SK-N-DZ (cell line): ENCODE measurements at regions not wholly inside any gene's neighbourhood (a gene's known extent, or its start where the extent isn't known, plus 50 kb on each side); places are given as distances from the start of the nearest gene placed in this dataset.

Experiments
- DNase-seq: peaks from one replicate; pipeline ENCODE4 v3.0.0-alpha.2; 2015; ENCODE audit warnings: low spot score

DNA sequence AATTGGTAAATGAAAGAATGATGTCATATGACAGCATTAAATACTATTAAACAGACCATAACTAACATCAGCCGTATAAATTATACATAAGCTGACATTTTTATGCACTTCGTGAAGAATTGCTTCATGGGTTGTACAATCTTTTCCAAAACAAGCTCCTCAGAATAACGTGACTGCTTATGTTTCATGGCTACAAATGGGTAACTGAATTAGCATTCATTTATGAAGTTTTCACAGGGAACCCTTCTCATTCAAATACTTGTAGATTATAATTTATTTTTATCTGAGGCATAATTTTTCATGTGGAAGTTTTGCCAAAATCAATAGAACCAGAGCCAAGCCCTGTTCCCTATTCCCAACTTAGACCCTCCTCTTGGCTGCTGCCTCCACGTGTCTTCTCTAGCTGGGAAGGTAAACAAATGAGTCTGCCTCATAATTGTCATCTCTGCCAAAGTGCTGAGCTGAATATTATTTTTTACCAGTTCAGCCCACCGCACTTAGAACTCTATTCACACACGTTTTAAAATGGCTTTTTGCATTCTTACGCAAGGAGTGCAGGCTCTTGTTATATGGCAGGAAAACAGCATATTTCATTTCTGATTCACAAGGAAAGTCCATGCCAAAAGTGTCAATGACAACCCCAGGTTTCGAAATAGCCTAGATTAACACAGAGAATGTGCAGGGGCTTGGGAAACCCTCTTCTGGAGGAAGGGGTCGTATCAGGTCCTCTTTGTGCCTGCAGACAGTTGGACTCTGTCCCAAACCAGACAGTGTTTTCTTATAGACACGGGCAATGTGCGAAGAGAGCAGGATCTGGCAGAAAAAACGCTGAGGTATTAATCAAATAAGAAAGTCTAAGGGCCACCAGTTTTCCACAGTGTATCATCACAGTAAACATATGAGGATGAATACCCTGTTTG lies 370.7 kb upstream of the MGMT start:
- DNase-seq, result no peak

DNA sequence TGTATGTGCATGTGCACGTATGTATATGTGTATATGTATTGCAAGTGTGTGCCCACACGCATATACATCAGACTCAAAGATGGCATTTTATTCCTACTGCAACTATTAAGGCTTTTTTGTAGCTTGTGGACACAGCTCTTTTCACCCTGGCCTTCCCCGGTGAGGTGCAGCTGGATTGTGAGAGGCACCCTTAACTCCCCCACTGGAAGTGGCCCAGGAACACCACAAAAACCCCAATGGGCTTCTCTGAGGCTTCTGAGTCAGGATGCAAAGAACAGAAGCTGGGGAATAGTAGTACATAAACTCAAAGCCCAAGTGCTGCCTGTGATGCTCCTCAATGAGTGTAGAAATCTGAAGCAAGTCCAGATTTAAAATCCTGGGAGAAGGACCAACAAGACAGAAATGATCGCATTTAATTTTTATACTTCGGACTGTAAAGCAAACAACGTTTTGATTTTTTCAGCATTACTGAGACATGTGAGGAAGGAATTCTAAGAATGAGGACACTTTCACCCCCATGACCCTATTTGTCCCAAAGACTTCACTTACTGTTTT lies 369.2 kb upstream of the MGMT start:
- no peak for DNase-seq

DNA sequence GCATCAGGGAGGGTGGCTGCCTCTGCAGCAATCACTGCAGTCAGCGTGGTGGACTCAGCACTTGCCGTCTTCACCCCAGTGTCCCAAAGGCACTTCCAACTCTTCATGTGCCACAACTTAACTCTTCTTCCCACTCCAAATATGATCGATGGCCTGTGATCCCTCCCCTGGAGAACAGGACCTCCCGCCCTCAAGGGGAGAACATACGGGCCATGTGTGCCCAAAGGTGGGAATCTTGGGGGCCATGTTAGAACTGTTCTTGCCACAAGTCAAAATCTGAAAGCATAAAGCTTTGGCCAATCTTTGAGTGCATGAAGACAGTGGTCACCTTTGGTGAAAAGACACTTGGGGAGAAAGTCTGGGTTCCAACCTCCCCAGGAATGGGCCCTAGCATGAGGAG lies 368.5 kb upstream of the MGMT start:
- no peak for DNase-seq

DNA sequence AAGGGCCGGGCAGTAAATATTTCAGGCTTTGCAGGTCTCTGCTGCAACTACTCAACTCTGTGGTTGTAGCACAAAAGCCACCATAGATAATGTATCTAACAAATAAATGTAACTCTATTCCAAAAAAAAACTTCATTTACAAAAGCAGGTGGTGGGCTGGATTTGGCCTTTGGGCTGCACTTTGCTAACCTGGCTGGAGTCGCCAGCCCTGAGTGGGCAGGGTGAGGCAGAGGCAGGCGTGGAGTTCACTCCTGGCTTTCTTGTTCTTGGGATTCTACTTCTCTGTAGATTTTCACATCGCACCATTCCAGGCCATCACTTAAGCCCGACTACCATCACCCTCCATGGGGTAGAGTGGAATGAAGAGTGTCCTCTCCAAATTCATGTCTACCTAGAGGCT lies 367.6 kb upstream of the MGMT start:
- DNase-seq, result no peak

DNA sequence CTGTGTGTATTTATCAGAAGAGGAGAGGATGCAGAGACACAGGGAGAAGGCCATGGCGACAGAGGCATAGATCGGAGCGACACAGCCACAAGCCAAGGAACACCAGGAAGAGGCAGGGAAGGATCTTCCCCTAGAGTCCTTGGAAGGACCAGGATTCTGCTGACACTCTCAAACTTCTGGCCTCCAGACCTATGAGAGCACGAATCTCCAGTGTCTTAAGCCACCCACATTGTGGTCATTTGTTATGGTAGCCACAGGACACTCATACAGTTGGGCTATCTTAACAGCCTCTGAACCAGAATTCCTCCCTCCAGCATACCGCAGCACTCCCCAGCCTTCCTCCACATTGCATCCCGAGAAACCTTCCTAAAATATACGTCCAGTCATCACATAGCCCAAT lies 367.0 kb upstream of the MGMT start:
- no peak for DNase-seq

DNA sequence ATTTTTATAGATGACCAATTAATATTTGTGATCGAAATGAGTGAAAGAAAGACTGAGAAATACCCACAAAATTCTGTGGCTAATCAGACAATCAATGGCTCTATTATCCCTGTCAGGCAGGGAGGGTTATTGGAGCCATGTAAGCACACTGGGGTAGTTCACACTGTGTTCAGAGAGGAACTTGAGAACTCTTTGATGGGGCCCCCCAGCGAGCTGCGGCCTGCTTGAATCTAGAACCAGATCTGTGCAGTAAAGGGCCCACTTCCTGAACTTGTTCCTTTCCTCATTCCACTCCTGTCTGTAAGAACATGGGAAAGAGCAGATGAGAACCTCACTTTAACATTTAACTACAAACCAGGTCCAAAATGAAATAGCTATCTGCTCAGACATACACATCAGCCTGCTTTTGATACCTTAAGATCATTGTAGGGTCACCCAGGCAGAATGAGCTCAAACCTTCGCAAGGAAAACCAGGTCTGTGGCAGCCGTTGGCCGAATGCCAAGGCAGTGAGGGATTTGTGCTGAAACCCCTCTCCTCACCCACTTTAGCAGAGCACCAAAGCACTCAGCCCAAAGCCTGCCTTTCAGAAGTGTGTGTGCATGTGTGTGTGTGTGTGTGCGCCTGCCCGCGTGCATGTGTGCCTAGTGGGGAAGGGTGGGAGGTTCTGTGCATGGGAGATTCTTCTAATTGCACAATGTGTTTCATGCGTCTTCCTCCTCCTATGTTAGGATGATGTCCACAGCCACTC lies 365.6 kb upstream of the MGMT start:
- no peak for DNase-seq

DNA sequence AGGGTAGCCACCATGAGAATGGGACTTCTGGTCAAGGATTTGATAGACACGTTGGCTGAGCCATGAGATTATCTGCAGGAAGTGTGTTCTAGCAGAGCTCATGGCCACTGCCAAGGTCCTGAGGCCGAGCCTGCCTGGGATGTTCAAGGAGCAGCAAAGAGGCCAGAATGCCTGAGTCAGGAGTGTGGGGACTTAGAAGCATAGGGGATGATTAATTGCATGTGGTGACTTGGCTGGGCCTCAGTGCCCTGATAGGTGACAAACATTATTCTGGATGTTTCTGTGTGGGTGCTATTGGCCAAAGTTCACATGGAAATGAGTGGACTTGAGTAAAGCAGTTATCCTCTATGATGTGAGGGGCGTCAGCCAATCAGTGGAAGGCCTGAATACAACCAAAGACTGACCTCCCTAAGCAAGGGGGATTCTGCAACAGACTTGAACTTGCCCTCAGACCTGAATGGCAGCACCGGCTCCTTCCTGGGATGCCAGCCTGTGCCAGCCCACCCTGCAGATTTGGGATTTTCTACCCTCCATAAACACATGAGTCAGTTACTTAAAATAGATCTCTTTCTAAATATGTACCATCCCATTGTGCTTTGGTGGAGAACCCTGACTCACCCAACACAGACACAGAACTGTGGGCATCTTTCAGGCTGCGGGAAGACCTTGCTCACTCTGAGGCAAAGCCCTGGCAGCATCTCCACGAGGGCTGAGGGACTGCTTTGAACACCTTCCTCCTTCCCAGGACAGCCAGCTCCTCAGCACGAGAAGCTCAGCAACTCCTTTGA lies 363.9 kb upstream of the MGMT start:
- no peak for DNase-seq

DNA sequence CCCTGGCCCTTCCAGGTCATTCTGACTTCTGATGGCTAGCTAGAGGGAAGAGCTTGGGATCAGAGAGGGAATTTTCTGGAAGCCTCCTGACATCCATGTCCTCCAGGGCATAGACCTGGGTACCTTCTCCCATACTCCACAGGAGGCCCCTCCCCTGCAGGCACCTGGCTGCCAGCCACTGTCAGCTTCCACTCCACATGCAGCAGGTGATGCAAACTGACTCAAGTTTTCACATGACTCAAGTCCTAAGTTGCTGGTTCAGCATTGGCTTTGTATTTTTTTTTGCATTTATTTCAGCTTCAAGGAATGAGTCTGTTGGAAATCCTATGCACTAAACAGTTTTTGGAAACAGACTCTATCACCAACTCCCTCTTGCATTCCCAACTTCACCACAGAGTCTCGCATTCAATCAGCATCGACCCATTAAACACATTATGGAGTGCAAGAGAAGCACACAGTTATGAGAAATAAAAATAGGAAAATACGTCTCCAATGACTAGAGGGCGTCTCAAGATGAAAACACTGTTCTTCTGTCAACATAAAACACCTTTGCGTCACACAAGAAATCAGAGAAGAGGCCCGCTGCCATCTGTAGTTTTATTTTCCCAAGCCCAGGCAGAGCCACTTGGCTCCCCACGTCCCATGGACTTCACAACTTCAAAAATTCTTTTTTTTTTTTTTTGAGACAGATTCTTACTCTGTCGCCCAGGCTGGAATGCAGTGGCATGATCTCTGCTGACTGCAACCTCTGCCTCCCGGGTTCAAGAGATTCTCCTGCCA lies 362.6 kb upstream of the MGMT start:
- DNase-seq, result no peak

DNA sequence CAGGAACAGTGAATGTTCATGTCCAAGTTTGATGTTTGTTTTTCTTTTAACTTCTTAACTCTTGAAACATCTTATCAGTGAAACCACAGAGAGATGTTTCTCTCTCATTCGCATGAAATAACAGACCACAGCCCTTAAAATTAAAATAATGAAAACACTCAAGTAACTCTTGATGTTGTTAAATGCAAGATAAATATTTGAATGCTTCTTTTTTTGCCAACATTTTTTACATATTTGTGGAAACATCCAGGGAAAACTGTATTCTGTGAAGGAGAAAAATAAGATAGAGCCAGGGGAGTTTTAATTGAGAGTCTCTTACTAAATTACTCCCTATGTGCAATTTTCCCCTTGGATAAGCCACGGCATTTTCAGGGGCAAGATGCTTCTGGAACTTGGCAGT lies 361.8 kb upstream of the MGMT start:
- no peak for DNase-seq

DNA sequence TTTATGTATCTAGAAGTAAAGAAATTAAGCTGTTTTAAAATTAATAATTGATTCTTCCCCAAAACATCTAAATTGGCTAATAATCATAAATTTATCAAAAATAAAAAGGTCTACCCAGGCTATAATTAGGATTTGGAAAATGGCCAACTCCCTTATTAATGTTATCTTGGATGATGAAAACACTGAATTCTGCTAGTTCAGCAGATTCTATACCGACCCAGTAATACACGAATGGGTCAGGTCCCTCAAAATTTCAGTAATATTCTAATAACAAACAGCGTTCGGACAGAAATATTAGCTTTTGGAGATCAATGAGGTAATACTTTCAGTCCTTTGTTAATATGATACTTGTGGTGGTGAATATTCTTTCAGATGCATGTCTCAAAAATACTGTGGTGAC lies 360.7 kb upstream of the MGMT start:
- DNase-seq, result no peak

DNA sequence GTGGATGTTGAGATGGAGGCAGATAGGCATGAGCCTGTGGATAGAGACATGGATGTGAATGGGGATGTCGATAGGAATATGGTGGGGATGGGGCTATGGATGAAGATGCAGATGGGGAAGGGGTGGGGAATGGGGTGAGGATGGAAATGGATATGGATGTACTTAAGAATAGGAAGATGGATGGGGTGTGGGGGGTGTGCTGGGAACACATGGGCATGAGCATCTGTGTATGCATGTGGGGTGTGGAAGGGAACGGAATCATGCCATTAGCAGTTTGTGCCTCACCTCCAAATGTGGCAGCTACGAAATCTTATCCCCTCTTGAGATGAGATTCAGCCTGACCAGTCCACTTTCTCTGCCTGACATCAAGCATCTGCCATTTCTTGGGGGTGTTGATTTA lies 359.5 kb upstream of the MGMT start:
- DNase-seq, result no peak

DNA sequence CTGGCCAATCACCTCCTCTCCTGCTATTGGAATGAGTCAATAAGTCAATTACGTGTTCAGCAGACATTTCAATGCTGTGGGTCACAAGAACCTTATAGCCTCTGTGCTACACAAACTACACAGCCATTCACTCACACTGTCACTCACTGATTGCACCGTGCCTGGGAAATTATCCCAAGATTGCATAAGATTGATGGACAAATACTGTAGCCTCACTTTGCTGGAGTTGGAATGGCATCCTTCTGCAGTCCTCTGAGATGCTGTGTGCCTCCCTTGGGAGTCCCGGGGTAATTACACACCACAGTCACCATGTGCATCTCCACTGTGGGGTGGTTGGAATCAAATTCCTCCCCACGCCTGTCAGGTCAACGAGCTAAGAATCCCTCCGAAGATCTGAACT lies 358.7 kb upstream of the MGMT start:
- no peak for DNase-seq

DNA sequence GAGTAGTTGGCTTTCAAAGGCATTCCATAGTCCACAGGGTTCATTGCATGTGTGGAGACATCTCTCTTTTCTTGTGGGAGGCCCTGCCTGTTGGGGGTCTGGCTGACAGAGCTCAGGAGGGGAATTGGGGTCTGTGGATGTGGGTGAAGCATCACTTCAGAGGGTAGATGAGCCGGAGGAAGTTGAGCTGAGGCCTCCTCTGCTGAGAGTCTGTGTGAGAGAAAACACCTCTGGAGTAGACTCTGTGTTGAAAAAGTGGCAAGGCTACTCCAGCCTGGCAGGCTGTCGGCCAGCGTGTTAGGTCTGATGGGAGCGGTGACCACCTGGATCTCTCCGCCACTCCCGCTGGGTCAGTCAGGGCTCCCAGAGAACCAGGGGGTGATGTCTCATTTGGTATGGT lies 358.0 kb upstream of the MGMT start:
- DNase-seq, result no peak

DNA sequence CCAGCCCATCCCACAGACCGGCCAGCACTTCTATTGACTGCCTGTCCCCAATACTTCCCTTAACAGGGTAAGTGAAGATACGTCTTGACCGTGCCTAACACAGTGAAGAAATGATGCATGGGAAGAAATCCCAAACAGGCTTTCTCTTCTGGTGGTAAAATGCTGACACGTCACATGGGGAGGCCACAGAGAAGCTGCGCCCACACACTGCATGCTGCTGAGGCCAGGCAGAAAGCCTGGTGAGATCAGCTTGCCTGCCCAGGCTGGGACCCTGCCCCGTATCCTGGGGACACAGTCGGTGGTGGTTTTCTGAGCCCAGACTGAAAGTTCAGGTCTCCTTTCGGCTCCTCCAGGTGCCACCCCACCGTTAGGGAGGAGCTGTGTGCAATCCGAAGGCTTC lies 356.3 kb upstream of the MGMT start:
- DNase-seq, result no peak

DNA sequence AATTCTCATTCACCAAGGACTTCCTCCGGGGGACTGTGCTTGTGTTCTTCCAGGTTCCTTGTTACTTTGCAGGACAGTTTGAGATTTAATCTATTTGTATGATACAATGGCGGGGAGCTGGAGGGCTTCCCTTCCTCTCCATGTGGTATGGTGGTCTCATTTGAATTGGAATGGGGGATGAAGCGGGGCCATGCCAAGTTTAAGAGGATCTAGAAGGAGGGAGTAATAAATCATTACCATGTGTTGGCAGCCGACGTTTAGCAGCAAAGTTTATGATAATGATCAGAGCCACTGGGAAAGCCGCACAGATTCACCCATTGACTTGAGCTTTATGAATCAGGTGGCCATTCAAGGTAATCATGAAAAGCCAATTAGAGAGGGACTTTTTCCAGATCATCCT lies 355.1 kb upstream of the MGMT start:
- no peak for DNase-seq

DNA sequence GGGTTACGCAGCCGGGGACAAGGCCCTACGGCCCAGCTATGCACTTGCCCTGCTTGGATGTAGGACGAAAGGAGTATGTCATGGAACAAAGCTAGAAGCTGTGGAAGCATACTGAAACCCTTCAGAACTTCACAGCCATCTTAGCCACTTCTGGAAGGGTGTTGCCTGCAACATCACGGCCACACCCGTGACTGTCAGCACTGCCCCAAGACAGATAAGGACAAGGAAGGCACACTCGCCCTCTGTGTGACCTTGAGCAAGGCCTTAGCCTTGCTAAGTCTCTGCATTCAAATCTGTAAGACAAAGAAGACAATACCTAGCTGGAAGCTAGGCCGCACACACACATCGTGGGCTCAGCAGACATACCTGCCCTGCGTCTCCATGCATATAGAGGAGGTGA lies 352.5 kb upstream of the MGMT start:
- DNase-seq, result no peak

DNA sequence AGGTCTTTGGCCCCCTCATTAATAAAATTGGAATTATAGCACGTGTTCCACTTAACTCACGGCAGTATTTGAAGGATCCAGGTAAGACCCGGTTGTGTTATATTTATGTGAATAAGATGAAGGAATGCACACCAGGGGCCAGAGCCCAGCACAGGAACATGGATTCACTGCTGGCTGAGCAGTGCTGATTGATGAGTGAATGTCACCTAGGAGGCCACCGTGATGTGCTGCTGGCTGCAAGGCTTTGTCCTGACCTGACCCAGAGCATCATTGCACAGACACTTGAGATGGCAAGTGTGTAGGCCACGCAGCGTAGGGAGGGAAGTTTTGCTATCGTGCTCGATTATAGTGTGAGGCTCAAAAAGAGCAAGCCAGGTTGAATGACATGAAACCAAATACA lies 350.7 kb upstream of the MGMT start:
- DNase-seq, result no peak

DNA sequence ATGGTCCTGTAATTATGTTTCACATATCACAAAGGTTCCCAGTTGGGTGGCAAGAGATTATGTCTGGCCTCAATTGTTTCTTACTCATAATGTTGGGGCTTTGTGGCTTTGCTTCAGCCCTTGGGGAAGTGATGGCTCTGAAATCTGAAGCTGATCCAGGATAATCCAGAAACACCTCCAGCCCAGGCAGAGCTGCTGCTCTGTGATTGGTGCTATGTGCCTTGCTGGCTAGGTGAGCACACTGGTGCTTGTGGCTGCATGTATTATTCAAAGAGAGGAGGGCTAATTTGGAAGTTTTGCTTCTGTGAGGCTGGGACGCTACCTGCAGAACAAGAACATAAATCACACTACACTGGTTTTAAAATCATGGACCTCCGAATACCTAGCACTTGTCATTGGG lies 346.6 kb upstream of the MGMT start:
- DNase-seq, result no peak

DNA sequence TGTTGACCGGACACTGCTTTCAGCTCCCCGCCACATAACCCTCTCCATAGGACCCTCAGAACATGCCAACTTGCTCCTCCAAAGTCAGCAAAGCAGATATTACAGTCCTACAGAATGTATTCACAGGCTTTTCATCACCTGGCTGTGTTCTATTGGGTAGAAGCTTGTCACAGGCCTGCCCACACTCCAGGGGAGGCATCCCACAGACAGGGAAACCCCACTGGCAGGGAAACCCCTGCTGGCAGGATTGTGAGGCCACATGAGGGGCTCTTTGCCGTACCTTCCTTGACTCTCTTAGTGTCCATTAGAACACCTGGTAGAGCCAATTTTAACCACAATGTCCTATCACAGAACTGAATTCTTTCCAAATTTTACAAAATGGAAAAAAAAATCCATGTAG lies 344.2 kb upstream of the MGMT start:
- no peak for DNase-seq

DNA sequence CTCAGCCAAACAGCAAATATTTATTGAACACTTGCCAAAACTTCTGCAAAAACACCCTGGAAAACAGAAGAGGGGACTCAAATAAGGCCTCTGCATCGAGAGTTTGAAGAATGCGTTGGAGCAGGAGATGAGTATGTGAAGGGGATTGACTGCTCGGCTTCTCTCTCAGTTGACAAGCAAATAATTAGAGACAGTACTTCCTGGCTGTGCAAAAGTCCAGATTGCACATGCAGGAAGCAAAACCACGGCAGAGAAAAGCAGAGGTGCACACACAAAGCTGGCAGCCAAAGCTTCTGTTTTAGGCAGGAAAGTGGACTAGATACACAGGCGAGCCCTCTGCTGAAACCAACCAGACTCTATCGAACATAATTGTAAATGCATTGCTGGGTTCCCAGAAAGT lies 343.6 kb upstream of the MGMT start:
- DNase-seq, result no peak

DNA sequence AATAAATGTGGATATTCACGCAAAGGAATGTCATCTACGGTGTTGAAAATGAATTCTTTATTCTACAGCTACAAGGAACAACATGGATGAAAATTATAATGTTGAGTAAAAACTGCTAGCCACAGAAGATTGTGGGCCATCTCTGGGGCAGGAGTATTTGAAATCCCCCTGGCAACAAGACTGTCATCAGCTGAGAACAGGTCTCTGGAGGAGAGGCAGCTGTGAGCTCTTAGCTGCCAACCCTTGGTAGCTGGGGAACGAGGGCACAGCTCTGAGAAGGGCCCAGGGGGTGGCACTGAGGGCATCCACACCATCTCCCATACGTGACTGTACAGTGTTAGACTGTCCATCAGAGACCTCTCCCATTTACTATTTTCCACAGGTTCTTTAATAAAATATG lies 340.1 kb upstream of the MGMT start:
- no peak for DNase-seq
